ENCODE measurements at regions not wholly inside any gene's neighbourhood (a gene's known extent, or its start where the extent isn't known, plus 50 kb on each side); places are given as distances from the start of the nearest gene placed in this dataset.

GRCh38 chr4:132264176-132264575 is 884.9 kb upstream of the PCDH10 start:
- TF ChIP-seq CTCF (IDR thresholded peaks at IDR 0.05; ENCODE audit: low read length) (no peak), EZH2 (IDR thresholded peaks at IDR 0.05; ENCODE audit: borderline replicate concordance, low read length) (no peak)
